SH-SY5Y (cell line): ENCODE measurements at regions not wholly inside any gene's neighbourhood (a gene's known extent, or its start where the extent isn't known, plus 50 kb on each side); places are given as distances from the start of the nearest gene placed in this dataset.

Experiments used
- GATA2 ChIP-seq: IDR thresholded peaks from 2 replicates; pipeline ENCODE4 v1.6.1; 2011; ENCODE audit warnings: mild to moderate bottlenecking, low read depth, low read length
- GATA3 ChIP-seq: IDR thresholded peaks from 2 replicates; pipeline ENCODE4 v1.6.1; 2011; ENCODE audit warnings: low read depth, mild to moderate bottlenecking, low read length, moderate library complexity

DNA sequence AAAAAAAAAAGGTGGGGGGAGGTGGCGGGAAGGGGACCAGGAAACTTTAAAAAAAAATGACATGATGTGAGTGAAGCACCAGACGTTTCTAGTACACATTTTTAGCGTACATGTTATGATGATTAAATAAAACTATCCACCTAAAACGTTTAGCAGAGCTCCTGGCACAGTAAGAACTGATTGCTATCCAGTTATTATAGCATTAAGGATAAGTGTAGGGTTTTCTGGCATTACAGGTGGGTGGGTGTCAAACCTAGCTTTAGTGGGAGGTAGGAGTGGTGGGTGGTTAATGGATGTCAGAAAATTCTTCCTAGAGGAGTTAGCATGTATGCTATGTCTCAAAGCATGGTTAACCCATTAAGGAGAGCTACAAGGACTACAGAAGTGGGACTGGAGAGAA lies 2329.5 kb downstream of the MAT2B start:
- TF ChIP-seq GATA3 (no peak), GATA2 (no peak)
